Right ventricle myocardium superior (tissue), 1 donor: ENCODE measurements at regions not wholly inside any gene's neighbourhood (a gene's known extent, or its start where the extent isn't known, plus 50 kb on each side); places are given as distances from the start of the nearest gene placed in this dataset.

ENCODE experiments used
- ATAC-seq: fragments of 200-7000 bp; cut with Tn5 transposase; one replicate; pipeline ENCODE4 v1.9.1; 2020; ENCODE audit warnings: mild to moderate bottlenecking; ENCODE audit not compliant: poor library complexity
- DNase-seq: peaks from one replicate; pipeline ENCODE4 v3.0.0-alpha.2; 2020
- intact Hi-C: fragments of 100-400 bp; cut with DNase I; formaldehyde crosslinking; loops from one replicate; pipeline ENCODE4 v1.11.2; 2022
- donor health status: DM: no; HTN: yes; CAD: no; lungs with severe emphysema.

DNA sequence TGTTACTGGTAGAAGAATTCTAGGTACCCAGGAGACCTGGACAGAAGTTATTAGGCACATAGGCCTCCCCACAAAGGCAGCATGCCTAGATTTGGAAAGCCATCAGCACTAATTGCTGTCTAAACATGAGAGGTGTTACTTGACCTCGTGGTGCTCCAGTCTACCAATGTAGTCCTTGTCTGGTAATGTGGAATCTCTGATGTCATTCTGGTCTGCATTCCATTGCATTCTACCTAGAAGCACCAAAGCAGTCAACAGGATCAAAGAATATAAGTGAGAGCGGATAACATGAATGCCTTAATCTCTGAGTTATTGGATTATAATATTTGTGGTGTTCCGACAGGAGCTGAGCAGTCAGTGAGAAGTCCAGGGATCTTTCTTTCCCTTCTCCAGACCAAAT lies 175.2 kb downstream of the PSAT1 start:
- no peak for ATAC-seq
- no peak for DNase-seq
- intact Hi-C loops: no loop called here

DNA sequence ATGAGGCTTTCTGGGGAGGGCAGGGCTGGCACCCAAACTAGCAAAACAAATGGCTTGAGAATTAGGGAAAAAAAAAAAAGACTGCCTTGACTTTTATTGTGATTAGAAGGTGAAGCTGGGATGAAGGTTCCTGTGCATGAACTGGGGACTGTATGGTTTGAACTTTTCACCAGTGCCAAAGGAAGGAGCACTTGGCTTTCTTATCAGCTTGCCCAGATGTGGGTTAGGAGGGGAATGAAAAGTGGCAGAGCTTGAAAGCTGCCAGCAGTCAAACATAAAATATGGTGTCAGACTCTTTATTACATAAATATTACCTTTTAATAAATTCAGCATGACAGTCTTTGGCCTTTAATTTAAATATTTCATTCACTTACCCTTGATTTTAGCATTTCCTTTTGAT lies 182.5 kb downstream of the PSAT1 start:
- no peak for ATAC-seq
- no peak for DNase-seq
- intact Hi-C loops: no loop called here

DNA sequence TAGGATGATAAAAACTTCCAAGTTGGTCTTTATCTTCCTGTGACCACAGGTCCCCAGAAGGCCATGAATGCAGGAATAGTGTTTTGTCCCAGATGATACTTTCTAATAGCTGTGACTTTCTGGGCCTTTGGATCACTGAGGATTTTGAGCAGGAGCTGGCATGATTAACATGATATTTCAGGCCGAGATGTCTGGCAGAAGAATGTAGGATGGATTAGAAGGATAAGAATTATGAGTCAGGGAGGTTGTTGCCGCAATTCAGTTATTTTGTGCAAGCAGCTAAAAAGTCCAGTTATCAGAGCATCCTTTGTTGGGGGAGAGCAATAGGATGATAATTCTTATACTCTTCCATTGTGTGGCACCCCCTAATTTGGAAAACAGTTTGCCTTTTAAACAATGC lies 189.7 kb downstream of the PSAT1 start:
- intact Hi-C loops: no loop called here
- no peak for DNase-seq
- no peak for ATAC-seq

DNA sequence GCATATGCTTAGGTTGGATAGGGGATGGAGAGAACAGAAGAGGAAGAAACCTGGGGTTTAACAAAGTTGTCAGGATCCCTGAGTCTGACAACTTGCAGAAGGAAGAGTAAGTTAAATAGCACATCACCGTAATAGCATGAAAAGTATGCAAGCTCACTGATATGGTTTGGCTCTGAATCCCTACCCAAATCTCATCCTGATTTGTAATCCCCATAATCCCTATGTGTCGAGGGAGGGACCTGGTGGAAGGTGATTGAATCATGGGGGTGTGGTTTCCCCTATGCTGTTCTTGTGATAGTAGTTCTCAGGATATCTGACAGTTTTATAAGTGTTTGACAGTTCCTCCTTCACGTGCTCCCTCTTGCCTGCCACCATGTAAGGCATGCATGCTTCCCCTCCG lies 193.3 kb downstream of the PSAT1 start:
- intact Hi-C loops: no loop called here
- ATAC-seq (no peak), DNase-seq (no peak)

DNA sequence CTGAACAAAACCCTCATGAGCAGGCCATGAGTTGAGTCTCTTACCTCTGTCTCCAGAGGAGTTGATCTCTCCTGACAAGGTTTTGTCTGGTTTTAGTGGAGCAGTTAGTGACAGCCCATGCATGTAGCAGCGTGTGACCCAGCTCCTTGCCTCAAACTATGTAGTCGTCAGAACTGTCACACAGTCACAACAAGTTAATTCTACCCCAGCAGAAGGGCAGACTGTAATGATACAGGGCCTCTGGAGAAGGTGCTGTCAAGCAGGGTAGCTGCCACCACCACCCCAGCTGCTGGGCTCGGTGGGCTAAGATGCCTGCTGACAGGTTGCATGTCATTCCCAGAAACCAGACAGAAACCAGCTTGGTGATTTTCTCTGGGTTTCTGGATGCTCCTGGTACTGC lies 194.5 kb downstream of the PSAT1 start:
- ATAC-seq: no peak
- intact Hi-C loops: no loop called here
- DNase-seq: no peak

DNA sequence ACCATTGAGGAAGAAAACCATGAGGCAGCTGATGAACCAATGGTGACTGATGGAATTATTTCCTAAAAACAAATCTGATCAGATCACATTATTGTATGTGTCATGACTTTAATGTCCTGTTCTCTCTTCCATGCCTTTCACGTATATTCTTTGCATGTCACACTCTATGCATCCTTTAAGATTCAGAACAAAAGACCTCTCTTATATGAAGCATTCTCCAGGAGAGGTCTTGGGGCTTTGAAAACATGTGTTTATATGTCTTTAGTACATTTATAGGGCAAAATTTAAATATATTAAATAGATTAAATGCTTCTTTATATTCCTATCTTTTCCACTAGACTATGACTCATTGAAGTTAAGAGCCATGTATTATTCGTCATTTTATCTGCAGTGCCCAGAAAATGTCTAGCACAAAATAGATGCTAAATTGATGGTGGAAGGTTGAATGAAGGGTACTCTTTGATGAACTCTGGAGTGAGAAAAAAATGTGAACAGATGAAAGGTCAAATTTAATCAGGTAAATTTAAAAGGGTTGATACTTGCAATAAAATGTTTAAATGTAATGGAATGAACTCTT lies 196.3 kb downstream of the PSAT1 start:
- intact Hi-C loops: no loop called here
- no peak for ATAC-seq
- DNase-seq: no peak

DNA sequence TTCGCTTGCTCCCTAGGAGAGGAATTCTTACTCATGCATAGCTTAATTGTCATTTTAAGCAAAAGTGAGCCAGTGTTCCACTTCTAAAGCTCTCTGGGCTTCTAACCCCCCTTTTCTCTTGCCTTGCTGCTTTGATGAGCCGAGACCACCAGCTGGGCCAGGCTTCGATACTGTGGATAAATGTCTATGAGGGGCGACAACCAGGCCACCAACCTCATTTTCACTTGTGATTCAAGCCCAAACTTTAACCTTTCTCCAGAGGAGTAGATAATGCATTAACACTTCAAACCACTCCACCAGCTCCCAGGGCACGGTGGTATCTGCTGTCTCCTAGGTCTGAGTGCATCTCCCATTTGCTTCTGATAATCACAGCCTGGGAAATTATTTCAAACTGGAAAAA lies 205.6 kb downstream of the PSAT1 start:
- no peak for DNase-seq
- intact Hi-C loops: no loop called here
- ATAC-seq: no peak

DNA sequence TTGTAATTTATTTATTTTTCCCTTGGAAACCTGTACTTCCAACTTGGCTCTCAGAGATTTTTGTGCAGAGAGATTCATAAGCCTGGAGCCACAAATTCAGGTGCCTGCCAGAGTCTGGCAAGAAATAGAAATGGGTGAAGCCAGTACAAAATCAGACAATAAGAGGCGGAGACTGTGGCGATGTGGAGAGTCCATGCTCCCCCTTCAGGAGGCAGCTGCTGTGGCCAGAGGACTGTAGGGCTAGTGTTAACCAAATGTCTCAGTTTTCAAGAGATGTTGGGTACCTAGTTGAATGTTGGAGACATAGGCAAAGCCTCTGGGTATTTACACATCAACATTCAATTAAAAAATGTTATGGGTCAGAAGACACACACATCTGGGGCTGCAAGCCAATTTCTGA lies 208.6 kb downstream of the PSAT1 start:
- intact Hi-C loops: no loop called here

DNA sequence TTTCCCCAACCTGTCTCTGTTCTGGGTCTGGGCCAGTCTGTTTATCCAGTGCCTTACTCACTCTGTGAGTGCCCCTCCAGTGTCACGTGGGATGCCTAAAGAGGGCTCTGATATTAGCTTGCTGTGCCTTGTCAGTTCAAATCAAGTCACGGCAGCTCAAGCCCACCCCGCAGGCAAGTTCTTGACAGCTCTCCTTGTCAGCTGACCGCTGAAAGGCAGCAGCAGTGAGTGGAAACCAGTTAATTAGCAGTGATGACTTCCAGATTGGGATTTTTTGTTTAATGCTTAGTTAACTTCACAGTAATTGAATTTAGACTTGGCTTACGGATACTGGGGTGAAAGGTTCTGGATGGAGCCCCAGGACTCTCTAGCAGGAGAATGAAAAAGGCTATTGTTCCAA lies 210.1 kb downstream of the PSAT1 start:
- no peak for DNase-seq
- intact Hi-C loops: no loop called here
- ATAC-seq: no peak

More for the DNA sequence above, 208.6 kb downstream of the PSAT1 start:
- DNase-seq (no peak), ATAC-seq (no peak)

DNA sequence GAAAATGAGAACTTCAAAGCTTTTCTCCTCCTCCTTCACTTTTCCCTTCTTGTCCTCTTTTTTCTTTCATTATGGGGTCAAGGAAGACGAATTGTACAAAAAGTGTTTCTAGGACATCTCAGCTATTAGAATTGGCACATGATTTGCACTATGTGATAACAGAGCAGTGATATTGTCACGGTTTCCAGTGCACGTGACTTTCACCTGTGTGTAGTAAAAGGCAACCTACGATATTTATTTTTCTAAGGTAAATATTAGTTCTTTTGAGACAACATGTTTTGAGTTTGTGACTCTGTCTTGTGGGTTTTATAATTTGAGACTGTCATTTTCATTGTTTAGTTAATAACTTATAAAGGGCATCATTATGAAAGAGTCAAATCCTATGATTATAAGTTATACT lies 213.1 kb downstream of the PSAT1 start:
- intact Hi-C loops: no loop called here
- no peak for DNase-seq
- no peak for ATAC-seq

DNA sequence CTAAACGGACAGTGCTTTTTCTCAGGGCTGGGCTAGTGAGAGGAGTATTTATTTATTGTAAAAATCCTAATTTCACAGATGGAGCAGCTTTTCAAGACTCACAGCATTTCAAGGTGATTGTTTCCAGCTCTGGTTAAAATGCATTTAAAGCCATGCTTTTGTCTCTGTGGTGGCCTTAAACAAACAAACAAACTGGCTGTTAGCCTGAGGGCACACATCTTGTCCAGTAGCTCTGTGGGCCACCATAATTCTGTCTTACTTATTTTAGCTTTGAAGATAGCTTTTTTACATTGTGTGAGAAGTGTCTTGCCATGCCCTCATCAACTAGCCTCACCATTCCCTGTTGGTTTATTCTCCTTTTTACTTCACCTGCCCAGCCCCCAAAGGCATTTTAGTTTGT lies 218.2 kb downstream of the PSAT1 start:
- intact Hi-C loops: no loop called here
- ATAC-seq (no peak), DNase-seq (no peak)

DNA sequence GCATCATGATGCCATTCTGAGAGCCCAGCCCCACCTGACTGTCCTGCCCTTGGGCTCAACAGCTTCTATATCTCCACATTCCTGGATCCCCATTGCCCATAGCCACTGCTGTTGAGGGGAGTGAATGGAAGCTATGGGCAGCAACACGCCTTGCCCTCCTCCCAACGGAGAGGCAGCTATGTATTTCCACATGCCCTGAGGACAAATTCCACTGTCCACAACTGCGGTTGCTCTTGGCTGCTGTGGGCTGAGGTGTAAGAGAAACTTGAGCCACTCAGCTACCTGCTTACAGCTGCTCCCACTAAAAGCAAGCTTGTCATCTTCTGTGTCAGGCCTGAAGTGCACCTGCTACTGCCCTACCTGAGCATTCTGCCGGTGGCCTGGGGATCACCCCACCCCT lies 222.9 kb downstream of the PSAT1 start:
- ATAC-seq (no peak), DNase-seq (no peak)
- intact Hi-C loops: no loop called here

DNA sequence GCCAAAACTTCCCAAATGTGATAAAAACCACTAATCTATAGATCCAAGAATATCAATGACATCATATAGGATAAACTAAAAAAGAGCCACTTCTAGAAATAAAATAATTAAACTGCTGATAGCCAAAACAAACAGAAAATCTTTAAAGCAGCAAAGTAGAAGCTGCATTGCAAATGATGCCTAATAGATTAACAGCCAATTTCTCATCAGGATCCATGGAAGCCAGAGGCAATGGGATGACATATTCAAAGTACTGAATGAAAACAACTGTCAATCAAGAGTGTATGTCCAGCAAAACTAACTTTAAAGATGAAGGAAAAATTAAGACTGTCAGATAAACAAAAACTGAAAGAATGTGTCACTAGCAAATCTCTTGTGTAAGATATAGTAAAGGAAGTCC lies 224.8 kb downstream of the PSAT1 start:
- ATAC-seq: no peak
- intact Hi-C loops: no loop called here
- no peak for DNase-seq

DNA sequence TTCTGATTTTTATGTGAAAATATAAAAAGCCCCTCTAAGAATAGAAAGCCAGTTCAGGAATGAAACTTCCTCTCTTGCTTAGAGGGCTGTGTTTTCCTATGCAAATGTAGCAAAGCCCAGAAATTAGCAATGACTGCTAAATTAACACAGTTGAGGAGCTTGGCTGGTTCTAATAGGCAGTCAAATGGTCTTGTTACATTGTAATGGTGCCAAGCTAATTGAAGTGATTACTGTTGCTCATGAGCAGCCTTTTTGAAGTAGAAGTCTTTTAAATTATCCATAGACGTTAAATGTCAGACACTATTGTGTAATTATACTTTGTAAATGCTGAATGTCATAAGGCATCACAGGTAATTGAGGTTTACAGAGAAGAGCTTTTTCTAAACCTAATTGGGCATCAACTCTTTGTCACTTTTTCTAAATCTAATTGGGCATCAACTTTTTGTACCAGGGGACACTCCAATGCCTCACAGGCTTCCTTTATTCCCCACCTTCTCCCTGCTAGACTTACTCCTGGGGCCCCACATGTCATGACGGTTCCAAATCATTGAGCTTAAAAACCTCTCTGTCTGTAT lies 229.1 kb downstream of the PSAT1 start:
- no peak for DNase-seq
- no peak for ATAC-seq
- intact Hi-C loops: no loop called here

DNA sequence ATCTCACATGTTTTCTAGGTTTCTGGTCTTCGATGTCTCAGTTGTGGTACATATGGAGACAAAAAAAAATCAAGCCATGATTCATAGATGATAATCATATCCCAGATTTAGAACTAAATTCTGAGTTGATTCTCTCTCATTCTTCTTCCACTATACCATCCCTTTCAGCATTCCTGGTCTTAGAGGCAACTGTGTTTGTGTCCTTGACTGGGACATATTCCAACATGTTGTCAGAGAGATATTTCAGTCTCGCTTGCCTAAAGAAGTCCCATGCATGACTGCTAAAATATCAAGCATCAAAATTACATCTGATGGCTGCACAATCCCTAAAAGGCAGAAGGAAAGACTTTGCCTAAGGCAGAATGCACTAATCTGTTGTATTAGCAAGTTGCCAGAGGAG lies 236.6 kb downstream of the PSAT1 start:
- intact Hi-C loops: no loop called here
- no peak for DNase-seq
- ATAC-seq: no peak

DNA sequence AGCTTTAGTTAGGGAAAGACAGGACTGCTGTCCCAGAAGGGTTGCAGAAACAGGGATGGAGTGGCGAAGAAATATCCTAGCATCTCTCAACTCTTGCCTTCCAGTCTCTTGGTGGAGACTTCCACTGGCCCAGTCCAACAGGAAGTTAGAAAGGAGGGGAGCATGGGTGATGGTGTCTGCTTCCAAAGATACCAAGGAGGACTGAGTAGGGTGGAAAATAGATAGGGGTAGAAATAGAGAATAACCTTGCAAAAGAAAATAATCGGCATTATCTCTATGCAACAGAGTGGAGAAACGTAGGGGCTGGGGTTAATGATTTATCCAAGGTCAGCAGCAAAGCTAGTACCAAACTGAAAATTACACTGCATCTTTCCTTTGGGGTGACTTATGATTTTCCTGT lies 242.3 kb downstream of the PSAT1 start:
- DNase-seq: no peak
- intact Hi-C loops: no loop called here
- ATAC-seq: no peak

DNA sequence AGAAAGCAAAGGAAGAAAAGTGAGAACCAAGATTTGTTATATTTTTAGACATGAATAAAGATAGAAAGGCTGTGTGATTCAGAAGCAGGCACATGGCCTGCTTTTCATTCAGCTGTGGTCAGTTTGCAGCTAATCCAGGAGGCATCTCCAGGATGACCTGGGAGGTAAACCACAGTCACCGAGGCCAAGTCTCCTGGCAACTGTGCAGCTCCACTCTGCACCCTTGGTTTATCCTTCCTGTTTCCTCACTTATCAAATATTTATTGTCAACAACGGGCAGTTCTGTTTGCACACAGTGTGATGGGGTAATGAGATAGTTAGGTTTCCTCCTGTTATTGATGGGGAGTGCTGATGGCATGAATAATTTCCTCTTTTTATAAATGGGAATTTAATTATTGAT lies 243.0 kb downstream of the PSAT1 start:
- intact Hi-C loops: no loop called here
- DNase-seq: no peak
- no peak for ATAC-seq

DNA sequence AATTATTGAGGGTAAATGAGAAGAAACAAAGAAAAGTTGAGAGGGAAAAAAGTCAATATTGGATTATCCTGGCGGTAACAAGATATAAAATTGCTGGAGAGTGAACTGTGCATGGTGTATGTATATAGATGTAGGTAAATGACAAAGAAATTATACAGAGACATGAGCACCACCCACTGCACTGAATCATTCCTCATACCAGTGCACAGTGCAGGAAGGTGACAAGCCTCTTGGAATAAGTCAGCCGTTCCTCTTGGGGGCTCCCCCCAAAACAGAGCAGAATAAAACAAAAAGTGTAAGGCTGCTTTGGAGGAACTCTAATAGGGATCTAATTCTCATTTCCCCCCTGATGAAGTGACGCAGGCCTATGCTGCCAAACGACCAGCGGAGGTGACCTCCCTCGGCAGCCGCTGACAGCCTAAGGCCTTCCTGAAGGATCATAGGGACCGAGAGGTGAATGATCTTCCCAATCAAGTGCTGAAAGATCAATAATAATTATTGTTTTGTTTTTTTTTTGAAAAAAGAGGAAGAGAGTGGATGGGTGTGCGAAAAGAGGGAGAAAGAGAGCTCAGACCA lies 245.0 kb downstream of the PSAT1 start:
- no peak for DNase-seq
- intact Hi-C loops: no loop called here

DNA sequence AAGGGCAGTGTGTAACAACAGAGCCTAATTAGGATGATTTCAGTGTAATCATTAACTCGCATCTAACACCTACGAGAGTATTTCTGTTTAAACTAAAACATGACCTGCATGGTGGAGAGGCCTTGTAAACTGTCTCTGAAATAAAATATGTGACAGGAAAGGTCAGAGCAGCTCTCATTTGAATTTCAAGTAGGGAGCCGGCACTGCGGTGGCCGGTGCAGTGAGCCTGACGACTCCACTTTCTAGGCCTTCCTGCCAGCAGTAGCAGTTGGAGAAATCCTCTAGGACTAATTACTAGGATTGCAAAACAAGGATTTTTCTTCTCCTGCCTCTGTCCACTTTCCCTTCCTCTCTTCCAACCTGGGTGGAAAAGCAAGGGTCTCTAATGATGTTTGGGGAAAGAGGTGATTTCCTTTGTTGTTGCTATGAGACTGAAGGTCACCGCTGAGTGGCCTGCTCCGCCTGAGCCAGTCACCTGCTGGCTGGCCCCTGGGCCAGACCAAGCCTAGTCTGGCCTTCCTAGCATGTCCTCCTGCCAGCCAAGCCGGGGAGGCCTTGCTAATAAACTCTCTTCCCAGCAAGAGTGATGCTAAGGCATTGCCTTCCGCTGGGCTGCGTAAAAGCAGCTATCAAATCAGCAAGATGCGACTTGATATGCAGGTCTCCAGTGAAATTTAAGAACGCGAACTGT lies 245.7 kb downstream of the PSAT1 start:
- ATAC-seq (no peak), DNase-seq (no peak)
- intact Hi-C loops: no loop called here

More for the DNA sequence above, 245.0 kb downstream of the PSAT1 start:
- ATAC-seq: no peak

DNA sequence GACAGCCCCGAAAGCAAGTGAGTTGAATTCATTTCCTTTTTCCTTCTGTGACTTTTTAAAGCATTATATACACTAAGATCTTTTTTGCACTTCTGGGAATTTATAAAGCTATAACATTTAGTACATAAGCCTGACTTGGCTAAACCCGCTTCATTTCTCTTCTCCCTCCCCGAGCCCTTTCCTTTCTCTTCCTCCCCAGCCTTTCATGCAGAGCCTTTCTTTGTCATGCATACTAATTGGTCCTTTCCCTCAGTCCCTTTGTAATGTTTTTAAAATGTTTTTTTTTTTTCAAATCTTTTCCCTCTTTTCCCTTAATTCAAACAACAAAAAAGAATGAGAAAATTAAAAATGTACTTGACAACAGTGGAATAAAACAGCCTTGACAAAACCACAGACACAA lies 246.4 kb downstream of the PSAT1 start:
- ATAC-seq: no peak
- intact Hi-C loops: no loop called here
- no peak for DNase-seq
